PFSK-1 (cell line): ENCODE measurements at regions not wholly inside any gene's neighbourhood (a gene's known extent, or its start where the extent isn't known, plus 50 kb on each side); places are given as distances from the start of the nearest gene placed in this dataset.

Experiments
- POLR2AphosphoS5 ChIP-seq: IDR thresholded peaks from 2 replicates; pipeline ENCODE4 v1.6.1; 2012; ENCODE audit warnings: low read depth, mild to moderate bottlenecking, control low read depth, low read length, moderate library complexity
- REST ChIP-seq, 2 experiments: IDR thresholded peaks; 2 replicates each; pipeline versions ENCODE4 v1.6.1 to v1.8.0; 2011 to 2012; ENCODE audit warnings: low read depth in 2 of 2, low read length in 2 of 2, control low read depth in 1 of 2, inconsistent platforms in 1 of 2, mild to moderate bottlenecking in 1 of 2, moderate library complexity in 1 of 2; ENCODE audit not compliant: insufficient read depth in 1 of 2

DNA sequence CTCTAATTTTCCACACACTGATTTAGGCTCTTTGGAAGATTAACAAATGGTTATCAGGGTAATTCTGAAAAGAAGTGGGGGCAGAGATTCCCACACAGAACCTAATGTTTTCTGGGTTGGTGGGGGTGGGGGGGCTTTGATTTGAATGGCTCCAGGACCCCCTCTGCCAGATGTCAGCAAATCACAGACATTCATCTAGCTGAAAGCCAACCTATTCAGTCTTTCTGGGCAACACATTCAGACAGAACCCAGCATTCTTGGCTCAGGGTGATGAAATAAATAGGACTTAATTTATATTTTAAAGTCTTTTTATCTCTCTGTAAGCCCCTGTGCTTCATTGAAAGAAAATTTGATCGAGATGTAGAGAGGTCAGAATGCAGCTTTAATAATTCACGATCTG, 533.2 kb downstream of the XYLT1 start:
- TF ChIP-seq POLR2AphosphoS5, result no peak
- no peak for TF ChIP-seq REST (IDR thresholded peaks at IDR 0.05; ENCODE audit: insufficient read depth in 1 of 2, low read depth in 2 of 2, low read length in 2 of 2)
